ENCODE measurements at regions not wholly inside any gene's neighbourhood (a gene's known extent, or its start where the extent isn't known, plus 50 kb on each side); places are given as distances from the start of the nearest gene placed in this dataset.

DNA sequence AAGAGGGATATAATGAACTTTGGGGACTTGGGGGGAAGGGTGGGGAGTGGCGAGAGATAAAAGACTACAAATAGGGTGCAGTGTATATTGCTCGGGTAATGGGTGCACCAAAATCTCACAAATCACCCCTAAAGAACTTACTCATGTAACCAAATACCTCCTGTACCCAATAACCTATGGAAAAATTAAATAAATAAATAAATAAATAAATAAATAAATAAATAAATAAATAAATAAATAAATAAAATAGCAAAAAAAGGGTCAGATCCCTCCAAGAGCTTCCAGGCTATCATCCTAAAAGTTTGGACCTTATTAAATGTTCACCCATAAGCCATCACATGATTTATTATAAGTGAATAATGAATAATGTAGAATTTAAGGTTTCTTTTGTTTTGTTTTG lies 636.1 kb upstream of the C16orf82 start:
- Histone ChIP-seq H4K20me1 (replicated peaks; ENCODE audit: control insufficient read depth, insufficient read depth, low read length) (no peaks in the 10 kb centered on the region), H3K27ac (ENCODE audit: extremely low read depth, low read depth, low read length) (no peak overlapping the region), H3K27me3 (ENCODE audit: control insufficient read depth in 2 of 2, insufficient read depth in 2 of 2, low read length in 2 of 2) (no peaks in the 10 kb centered on the region), H3K4me2 (ENCODE audit: insufficient read depth, low read length) (no peak overlapping the region), H3K36me3 (ENCODE audit: control insufficient read depth, insufficient read depth, low read length) (no peaks in the 10 kb centered on the region), H3K4me1 (replicated peaks in 1 of 2; ENCODE audit: control insufficient read depth in 2 of 2, insufficient read depth in 2 of 2, low read length in 2 of 2) (no peaks in the 10 kb centered on the region), H2AFZ (ENCODE audit: low read depth, low read length) (no peak overlapping the region), H3K9ac (ENCODE audit: insufficient read depth in 1 of 2, low read depth in 2 of 2, low read length in 2 of 2) (no peak overlapping the region), H3K79me2 (ENCODE audit: control insufficient read depth, insufficient read depth, low read length) (no peaks in the 10 kb centered on the region), H3K4me3 (no peak overlapping the region), H3K9me3 (replicated peaks; ENCODE audit: control insufficient read depth, insufficient read depth, low read depth, low read length) (no peaks in the 10 kb centered on the region), H3K9me1 (ENCODE audit: control insufficient read depth, insufficient read depth, low read length) (no peaks in the 10 kb centered on the region)
- POLR2A ChIA-PET = no interaction called here
- no peak for TF ChIP-seq BRD4 (IDR thresholded peaks at IDR 0.05)
- no peak for TF ChIP-seq MCM3 (IDR thresholded peaks at IDR 0.05)
- TF ChIP-seq, protein P1, sequence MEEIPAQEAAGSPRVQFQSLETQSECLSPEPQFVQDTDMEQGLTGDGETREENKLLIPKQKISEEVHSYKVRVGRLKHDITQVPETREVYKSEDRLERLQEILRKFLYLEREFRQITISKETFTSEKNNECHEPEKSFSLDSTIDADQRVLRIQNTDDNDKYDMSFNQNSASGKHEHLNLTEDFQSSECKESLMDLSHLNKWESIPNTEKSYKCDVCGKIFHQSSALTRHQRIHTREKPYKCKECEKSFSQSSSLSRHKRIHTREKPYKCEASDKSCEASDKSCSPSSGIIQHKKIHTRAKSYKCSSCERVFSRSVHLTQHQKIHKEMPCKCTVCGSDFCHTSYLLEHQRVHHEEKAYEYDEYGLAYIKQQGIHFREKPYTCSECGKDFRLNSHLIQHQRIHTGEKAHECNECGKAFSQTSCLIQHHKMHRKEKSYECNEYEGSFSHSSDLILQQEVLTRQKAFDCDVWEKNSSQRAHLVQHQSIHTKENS (CRISPR knock-in tag; IDR thresholded peaks at IDR 0.05) = no peak
- TF ChIP-seq, protein P2, sequence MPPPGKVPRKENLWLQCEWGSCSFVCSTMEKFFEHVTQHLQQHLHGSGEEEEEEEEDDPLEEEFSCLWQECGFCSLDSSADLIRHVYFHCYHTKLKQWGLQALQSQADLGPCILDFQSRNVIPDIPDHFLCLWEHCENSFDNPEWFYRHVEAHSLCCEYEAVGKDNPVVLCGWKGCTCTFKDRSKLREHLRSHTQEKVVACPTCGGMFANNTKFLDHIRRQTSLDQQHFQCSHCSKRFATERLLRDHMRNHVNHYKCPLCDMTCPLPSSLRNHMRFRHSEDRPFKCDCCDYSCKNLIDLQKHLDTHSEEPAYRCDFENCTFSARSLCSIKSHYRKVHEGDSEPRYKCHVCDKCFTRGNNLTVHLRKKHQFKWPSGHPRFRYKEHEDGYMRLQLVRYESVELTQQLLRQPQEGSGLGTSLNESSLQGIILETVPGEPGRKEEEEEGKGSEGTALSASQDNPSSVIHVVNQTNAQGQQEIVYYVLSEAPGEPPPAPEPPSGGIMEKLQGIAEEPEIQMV (tag; conservative IDR thresholded peaks at IDR 0.05; ENCODE audit: low read depth) = no peak
- TF ChIP-seq TAF1 (IDR thresholded peaks at IDR 0.05; ENCODE audit: control insufficient read depth, extremely low read depth, insufficient read depth, low read length, severe bottlenecking) = no peak
- no peak for TF ChIP-seq NCOA2 (IDR thresholded peaks at IDR 0.05; ENCODE audit: partially characterized antibody in 2 of 2)
- no peak for TF ChIP-seq ZNF778 (CRISPR knock-in tag; IDR thresholded peaks at IDR 0.05)
- no peak for TF ChIP-seq CBX2 (IDR thresholded peaks at IDR 0.05; ENCODE audit: insufficient read depth, low read length, poor library complexity, severe bottlenecking)
- no peak for TF ChIP-seq MAFG (tag; conservative IDR thresholded peaks at IDR 0.05)
- no peak for TF ChIP-seq RBFOX2 (IDR thresholded peaks at IDR 0.05; ENCODE audit: low read depth, low read length)
- TF ChIP-seq NFE2L1 (tag; IDR thresholded peaks at IDR 0.05; ENCODE audit: borderline replicate concordance, low read depth) = no peak
- TF ChIP-seq CHD2 (IDR thresholded peaks at IDR 0.05; ENCODE audit: low read depth, low read length) = no peak
- TF ChIP-seq GATA2 (CRISPR knock-in tag; IDR thresholded peaks at IDR 0.05) = no peak
- TF ChIP-seq, protein P3, sequence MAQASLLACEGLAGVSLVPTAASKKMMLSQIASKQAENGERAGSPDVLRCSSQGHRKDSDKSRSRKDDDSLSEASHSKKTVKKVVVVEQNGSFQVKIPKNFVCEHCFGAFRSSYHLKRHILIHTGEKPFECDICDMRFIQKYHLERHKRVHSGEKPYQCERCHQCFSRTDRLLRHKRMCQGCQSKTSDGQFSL (CRISPR knock-in tag; IDR thresholded peaks at IDR 0.05) = no peak
- TF ChIP-seq, protein P3 (tag; IDR thresholded peaks at IDR 0.05) = no peak
- FAIRE-seq = no peak
- no peak for ATAC-seq
- CTCF ChIA-PET (ENCODE audit: low intra/inter-chr PET ratio) = no interaction called here
- DNase-seq (ENCODE audit: extremely low read depth in 1 of 4, low spot score in 3 of 4) = no peak
- BruUV-seq (replicated peaks) = no TSS peak
- WGBS (ENCODE audit: insufficient coverage, low coverage, missing lambda C conversion rate) = 0% methylated on average over 2 of the region's 2 CpGs
- in situ Hi-C loops (cut with MboI) = no loop called here
- intact Hi-C loops (cut with micrococcal nuclease) = no loop called here
